ENCODE measurements at regions not wholly inside any gene's neighbourhood (a gene's known extent, or its start where the extent isn't known, plus 50 kb on each side); places are given as distances from the start of the nearest gene placed in this dataset.

- intact Hi-C loops (cut with DNase I) = no loop called here
- peak in 1 of 3 experiments; percentile 7 for TF ChIP-seq CTCF (IDR thresholded peaks at IDR 0.05)
- TF ChIP-seq POLR2AphosphoS5 (IDR thresholded peaks at IDR 0.05; ENCODE audit: insufficient read depth in 1 of 2, low read depth in 1 of 2) = no peak
- no peak for TF ChIP-seq POLR2A (IDR thresholded peaks at IDR 0.05)
- no peaks in the 10 kb centered on the region for H3K9me3 ChIP-seq
These were observed 112.9 kb upstream of the AGA start for GRCh38 chr4:177555007-177555574.

GRCh38 chr4:177557416-177557815 lies 115.2 kb upstream of the AGA start:
- Histone ChIP-seq H3K27ac (no peak overlapping the region), H3K27me3 (no peaks in the 10 kb centered on the region), H3K4me1 (no peaks in the 10 kb centered on the region), H3K4me3 (no peak overlapping the region), H3K9me3 (no peaks in the 10 kb centered on the region), H3K36me3 (no peaks in the 10 kb centered on the region)
- intact Hi-C loops (cut with DNase I) = no loop called here
- TF ChIP-seq CTCF (IDR thresholded peaks at IDR 0.05) = no peak
- TF ChIP-seq POLR2A (IDR thresholded peaks at IDR 0.05) = no peak
- no peak for TF ChIP-seq POLR2AphosphoS5 (IDR thresholded peaks at IDR 0.05; ENCODE audit: insufficient read depth in 1 of 2, low read depth in 1 of 2)
- DNase-seq (ENCODE audit: extremely low spot score in 2 of 2) = no peak

More at GRCh38 chr4:177555007-177555574, 112.9 kb upstream of the AGA start:
- no peak for DNase-seq (ENCODE audit: extremely low spot score in 2 of 2)
- Histone ChIP-seq H3K4me3 (no peak overlapping the region), H3K27me3 (no peaks in the 10 kb centered on the region), H3K36me3 (no peaks in the 10 kb centered on the region), H3K27ac (no peak overlapping the region), H3K4me1 (no peaks in the 10 kb centered on the region)

- Histone ChIP-seq H3K4me3 (no peak overlapping the region), H3K36me3 (no peaks in the 10 kb centered on the region), H3K4me1 (no peaks in the 10 kb centered on the region), H3K9me3 (no peaks in the 10 kb centered on the region), H3K27ac (no peak overlapping the region), H3K27me3 (no peaks in the 10 kb centered on the region)
- intact Hi-C loops (cut with DNase I) = no loop called here
- no peak for DNase-seq (ENCODE audit: extremely low spot score in 2 of 2)
- TF ChIP-seq POLR2A (IDR thresholded peaks at IDR 0.05) = no peak
- no peak for TF ChIP-seq CTCF (IDR thresholded peaks at IDR 0.05)
- no peak for TF ChIP-seq POLR2AphosphoS5 (IDR thresholded peaks at IDR 0.05; ENCODE audit: insufficient read depth in 1 of 2, low read depth in 1 of 2)
These were observed 116.8 kb upstream of the AGA start for GRCh38 chr4:177558995-177559394.

GRCh38 chr4:177562163-177562562 lies 119.9 kb upstream of the AGA start:
- Histone ChIP-seq H3K27ac (no peak overlapping the region), H3K4me1 (no peaks in the 10 kb centered on the region), H3K36me3 (no peaks in the 10 kb centered on the region), H3K27me3 (no peaks in the 10 kb centered on the region), H3K9me3 (no peaks in the 10 kb centered on the region), H3K4me3 (no peak overlapping the region)
- TF ChIP-seq POLR2A (IDR thresholded peaks at IDR 0.05) (no peak), CTCF (IDR thresholded peaks at IDR 0.05) (no peak), POLR2AphosphoS5 (IDR thresholded peaks at IDR 0.05; ENCODE audit: insufficient read depth in 1 of 2, low read depth in 1 of 2) (no peak)
- intact Hi-C loops (cut with DNase I) = no loop called here
- no peak for DNase-seq (ENCODE audit: extremely low spot score in 2 of 2)

GRCh38 chr4:177562859-177563258 lies 120.6 kb upstream of the AGA start:
- H3K4me1 ChIP-seq = no peaks in the 10 kb centered on the region
- no peak for DNase-seq (ENCODE audit: extremely low spot score in 2 of 2)
- no peaks in the 10 kb centered on the region for H3K9me3 ChIP-seq
- TF ChIP-seq POLR2AphosphoS5 (IDR thresholded peaks at IDR 0.05; ENCODE audit: insufficient read depth in 1 of 2, low read depth in 1 of 2) (no peak), CTCF (IDR thresholded peaks at IDR 0.05) (no peak), POLR2A (IDR thresholded peaks at IDR 0.05) (no peak)
- intact Hi-C loops (cut with DNase I) = no loop called here
- H3K36me3 ChIP-seq = no peaks in the 10 kb centered on the region
- H3K27me3 ChIP-seq = no peaks in the 10 kb centered on the region
- no peak overlapping the region for H3K4me3 ChIP-seq
- no peak overlapping the region for H3K27ac ChIP-seq

All from vagina (tissue), 2 donors.